NCI-H2171 (cell line): ENCODE measurements at regions not wholly inside any gene's neighbourhood (a gene's known extent, or its start where the extent isn't known, plus 50 kb on each side); places are given as distances from the start of the nearest gene placed in this dataset.
A peak's percentile ranks its signal among the peaks of the same experiment; 100 is the strongest.
"Not testable (repeated sequence)": the region's sequence is repeated elsewhere in the genome, so short reads cannot be mapped to it uniquely, and the experiment has no call there.

Source experiments
- DNase-seq: peaks from one replicate; lab custom pipeline; 2025; lab: John Stamatoyannopoulos, UW

- no peak for DNase-seq
Measured at GRCh38 chrX:137882960-137883359, 317.0 kb downstream of the ZIC3 start.

GRCh38 chrX:137884813-137885212 lies 318.9 kb downstream of the ZIC3 start:
- not testable (repeated sequence) for DNase-seq

DNA sequence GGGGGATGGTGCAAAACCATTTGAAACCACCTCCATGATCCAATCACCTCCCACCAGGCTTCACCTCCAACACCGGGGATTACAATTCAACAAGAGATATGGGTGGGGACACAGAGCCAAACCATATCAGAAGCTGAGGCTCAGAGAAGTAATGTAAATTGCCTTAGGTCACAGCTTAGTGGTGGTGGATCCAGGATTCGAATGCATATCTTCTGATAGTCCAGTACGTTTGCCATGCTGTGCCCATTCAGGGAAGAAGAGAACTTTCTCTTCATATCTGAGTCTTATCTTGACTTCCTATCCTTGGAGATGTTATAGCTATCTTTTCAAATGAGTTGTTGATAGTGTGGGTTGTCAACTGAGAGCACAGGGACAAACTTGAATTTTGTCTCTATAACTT lies 325.5 kb downstream of the ZIC3 start:
- no peak for DNase-seq

GRCh38 chrX:137896123-137896522 lies 330.2 kb downstream of the ZIC3 start:
- no peak for DNase-seq

DNA sequence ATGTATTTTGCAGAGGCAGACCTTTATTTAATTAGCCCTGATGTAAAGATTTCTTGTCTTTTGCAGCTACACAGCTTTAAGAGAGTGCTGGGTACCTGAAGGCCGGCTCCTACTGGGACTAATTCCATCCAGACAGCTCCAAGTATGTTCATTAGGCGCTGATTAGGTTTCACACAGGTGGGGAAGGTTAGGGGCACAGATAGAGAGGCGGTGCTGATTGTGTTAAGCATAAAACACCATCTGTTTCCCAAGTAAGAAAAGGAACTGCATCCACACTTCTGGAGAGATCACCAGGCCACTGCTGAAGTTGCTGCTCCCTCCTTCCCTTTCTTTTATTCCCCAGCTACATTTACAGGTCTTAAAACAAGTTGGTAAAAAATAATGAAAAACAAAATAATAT lies 349.5 kb downstream of the ZIC3 start:
- DNase-seq = peak; percentile 50

DNA sequence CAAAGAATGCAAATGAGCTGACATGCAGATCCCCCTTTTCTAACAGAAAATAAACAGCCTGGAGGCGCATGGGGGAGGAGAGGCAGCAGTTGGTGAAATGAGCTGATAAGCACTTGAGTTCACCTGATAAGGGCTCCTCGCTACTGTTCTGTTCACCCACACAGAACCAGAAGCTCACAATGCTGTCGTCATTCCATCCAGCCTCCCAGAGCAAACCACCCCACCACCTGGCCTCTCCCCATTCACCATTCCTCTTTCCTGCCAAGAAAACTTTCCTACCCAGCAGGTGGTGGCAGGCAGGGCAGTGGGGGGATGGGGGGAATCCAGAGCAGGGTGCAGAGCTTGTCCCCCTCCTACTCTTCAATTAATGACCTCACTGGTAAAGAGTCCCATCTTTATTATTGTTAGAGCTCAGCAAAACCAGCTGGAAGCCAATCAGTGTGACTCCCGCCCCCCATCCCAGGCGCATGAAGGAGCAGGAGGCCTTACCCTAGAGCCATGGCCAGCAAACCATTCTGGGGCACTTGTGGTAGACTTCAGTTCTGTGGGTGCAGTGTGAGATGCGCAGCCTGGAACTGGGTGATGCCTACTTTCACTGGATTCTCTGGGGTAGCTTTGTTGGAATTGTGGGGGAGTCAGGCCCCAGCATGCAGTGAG lies 350.3 kb downstream of the ZIC3 start:
- peak; percentile 64 for DNase-seq

GRCh38 chrX:137926090-137926489 lies 360.2 kb downstream of the ZIC3 start:
- peak; percentile 12 for DNase-seq

DNA sequence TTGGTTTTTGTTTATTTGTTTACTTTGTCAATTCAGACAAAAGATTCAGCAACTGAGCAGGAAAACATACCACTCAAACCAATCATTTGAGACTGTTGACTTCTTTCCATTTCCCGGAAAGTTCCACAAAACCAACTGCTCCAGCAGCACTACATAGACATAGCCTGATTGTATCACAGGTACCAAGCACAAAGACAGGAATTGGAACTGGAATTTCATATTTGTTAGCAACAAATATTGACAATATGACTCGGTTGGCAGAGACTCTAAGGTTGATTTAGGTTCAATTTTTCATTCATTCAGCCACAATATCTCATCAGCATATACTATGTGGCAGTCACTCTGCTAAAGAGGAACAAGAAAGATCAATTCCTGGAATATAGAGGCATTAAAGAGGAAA lies 364.0 kb downstream of the ZIC3 start:
- DNase-seq = no peak

GRCh38 chrX:137930533-137930932 lies 364.6 kb downstream of the ZIC3 start:
- DNase-seq = no peak

DNA sequence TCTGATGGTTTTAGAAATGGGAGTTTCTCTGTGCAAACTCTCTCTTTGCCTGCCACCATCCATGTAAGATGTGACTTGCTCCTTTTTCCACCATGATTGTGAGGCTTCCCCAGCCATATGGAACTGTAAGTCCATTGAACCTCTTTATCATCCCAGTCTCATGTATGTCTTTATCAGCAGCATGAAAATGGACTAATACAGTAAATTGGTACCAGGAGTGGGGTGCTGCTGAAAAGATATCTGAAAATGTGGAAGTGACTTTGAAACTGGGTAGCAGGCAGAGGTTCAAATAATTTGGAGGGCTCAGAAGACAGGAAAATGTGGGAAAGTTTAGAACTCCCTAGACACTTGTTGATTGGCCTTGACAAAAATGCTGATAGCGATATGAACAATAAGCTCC lies 368.3 kb downstream of the ZIC3 start:
- not testable (repeated sequence) for DNase-seq

- DNase-seq = not testable (repeated sequence)
Measured at GRCh38 chrX:137934887-137935286, 369.0 kb downstream of the ZIC3 start.

GRCh38 chrX:137945470-137945869 lies 379.5 kb downstream of the ZIC3 start:
- DNase-seq = no peak

DNA sequence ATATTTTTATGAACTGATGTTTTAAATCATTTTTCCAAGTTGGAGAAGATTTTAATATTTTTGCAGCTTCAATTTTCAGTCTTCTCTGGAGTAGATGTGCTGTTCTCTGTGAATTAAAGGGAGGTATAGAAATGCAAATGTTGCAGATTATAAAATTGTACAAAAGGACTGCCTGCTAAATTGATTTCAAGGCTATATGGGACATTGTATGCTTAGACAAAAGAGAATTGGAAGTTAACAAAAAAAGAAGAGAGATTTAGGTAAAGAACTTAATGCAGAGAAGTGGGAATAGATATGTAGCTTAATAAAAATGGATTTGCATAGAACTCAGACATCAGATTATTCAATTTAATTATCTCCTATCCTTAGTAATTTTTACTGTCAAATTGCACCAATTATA lies 403.3 kb downstream of the ZIC3 start:
- DNase-seq = no peak

GRCh38 chrX:137982472-137983172 lies 416.7 kb downstream of the ZIC3 start:
- no peak for DNase-seq

- DNase-seq = no peak
Measured at GRCh38 chrX:137988470-137988869, 422.5 kb downstream of the ZIC3 start.

DNA sequence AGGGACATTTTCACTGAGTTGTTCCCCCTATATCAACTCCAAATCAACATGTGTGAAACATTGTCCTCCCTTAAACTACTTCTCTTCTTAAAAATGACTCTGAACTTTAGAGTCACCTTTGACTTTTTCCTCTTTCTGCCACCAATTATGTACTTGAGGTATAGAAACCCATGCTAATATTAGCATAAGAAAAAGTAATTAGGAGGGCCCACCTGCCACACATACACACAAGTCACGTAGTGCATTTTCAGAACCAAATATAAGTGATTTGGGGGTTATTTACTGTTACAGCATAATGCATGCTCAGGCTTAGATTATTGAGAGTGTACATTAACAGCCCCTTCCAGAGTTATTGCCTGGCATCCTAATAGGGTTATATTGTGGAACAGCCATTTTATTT lies 432.7 kb downstream of the ZIC3 start:
- no peak for DNase-seq

DNA sequence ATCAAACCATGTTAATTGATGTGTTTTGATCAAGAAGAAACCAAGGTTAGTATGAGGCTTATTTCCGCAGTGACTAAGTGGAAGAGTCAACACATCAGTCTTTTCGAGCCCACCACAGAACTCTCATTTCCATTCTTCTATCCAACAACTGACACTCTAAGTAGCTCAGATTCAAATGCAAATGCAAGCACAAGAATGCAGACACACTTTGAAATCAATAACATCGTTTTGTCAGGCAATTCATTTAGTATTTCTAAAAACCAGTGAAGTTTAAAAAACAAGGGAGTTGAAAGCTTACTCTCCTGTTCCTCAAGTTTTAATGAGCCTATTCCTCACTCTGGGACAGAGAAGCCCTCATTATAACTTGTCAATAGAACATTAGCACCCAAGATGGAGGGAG lies 433.1 kb downstream of the ZIC3 start:
- DNase-seq = no peak

- no peak for DNase-seq
Measured at GRCh38 chrX:137999552-137999951, 433.6 kb downstream of the ZIC3 start.

DNA sequence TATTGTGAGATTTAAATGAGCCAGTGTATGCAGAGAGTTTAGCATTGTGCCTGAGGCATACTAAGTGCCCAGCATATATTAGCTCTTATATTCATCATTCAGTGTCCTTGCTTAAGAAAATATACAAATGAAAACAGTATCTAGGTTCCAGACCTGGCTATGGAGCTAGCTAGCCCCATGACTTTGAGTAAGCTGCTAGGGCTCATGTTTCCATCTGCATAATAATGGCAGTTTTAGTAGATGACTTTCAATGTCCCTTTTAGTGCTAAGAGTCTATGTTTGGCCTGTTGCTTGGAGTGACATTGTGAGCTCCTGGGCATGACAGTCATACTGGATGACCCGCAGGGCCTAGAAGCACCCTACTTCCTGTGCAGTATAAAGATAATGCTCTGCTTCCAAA lies 435.3 kb downstream of the ZIC3 start:
- no peak for DNase-seq

GRCh38 chrX:138006180-138006579 lies 440.3 kb downstream of the ZIC3 start:
- DNase-seq = no peak

GRCh38 chrX:138008281-138008680 lies 442.4 kb downstream of the ZIC3 start:
- no peak for DNase-seq

- no peak for DNase-seq
Measured at GRCh38 chrX:138011468-138011867, 445.5 kb downstream of the ZIC3 start.

- DNase-seq = no peak
Measured at GRCh38 chrX:138014577-138014976, 448.6 kb downstream of the ZIC3 start.
